ENCODE measurements at regions not wholly inside any gene's neighbourhood (a gene's known extent, or its start where the extent isn't known, plus 50 kb on each side); places are given as distances from the start of the nearest gene placed in this dataset.

GRCh38 chr14:101695659-101696058 lies 65.8 kb upstream of the PPP2R5C start:
- no peak for TF ChIP-seq PHF8 (conservative IDR thresholded peaks at IDR 0.05; ENCODE audit: low read depth, low read length)
- TF ChIP-seq POLR2A (IDR thresholded peaks at IDR 0.05; ENCODE audit: control extremely low read depth in 1 of 2, low read depth in 2 of 2, low read length in 2 of 2): no peak
- no peak for TF ChIP-seq USF2 (IDR thresholded peaks at IDR 0.05; ENCODE audit: low read length)
- no peak for TF ChIP-seq POLR2AphosphoS5 (IDR thresholded peaks at IDR 0.05; ENCODE audit: low read depth, low read length)
- TF ChIP-seq JUN (IDR thresholded peaks at IDR 0.05; ENCODE audit: low read depth, low read length): no peak
- TF ChIP-seq CTCF (IDR thresholded peaks at IDR 0.05; ENCODE audit: control extremely low read depth in 1 of 3, insufficient read depth in 1 of 3, low read depth in 1 of 3, low read length in 3 of 3): no peak
- no peak for TF ChIP-seq MAFK (IDR thresholded peaks at IDR 0.05; ENCODE audit: low read depth, low read length)
